Chondrocyte (in vitro differentiated cells): ENCODE measurements at regions not wholly inside any gene's neighbourhood (a gene's known extent, or its start where the extent isn't known, plus 50 kb on each side); places are given as distances from the start of the nearest gene placed in this dataset.

Experiments
- DNase-seq: peaks from one replicate; pipeline ENCODE4 v3.0.0; 2021; ENCODE audit warnings: mixed read lengths, low spot score
- H3K27ac Mint-ChIP-seq: one replicate; pipeline ENCODE4 v1.8.0; 2021; ENCODE audit warnings: mild to moderate bottlenecking, moderate library complexity, mixed read lengths; ENCODE audit not compliant: unreplicated experiment
- H3K27me3 Mint-ChIP-seq: 2 replicates; pipeline ENCODE4 v1.8.0; 2021; ENCODE audit warnings: low read depth, mixed read lengths
- H3K36me3 Mint-ChIP-seq: 2 replicates; pipeline ENCODE4 v1.8.0; 2021; ENCODE audit warnings: low read depth, mixed read lengths
- H3K4me1 Mint-ChIP-seq: 2 replicates; pipeline ENCODE4 v1.8.0; 2021; ENCODE audit warnings: low read depth, mild to moderate bottlenecking, mixed read lengths
- H3K4me3 Mint-ChIP-seq: one replicate; pipeline ENCODE4 v1.8.0; 2021; ENCODE audit warnings: mild to moderate bottlenecking, moderate library complexity, mixed read lengths; ENCODE audit not compliant: unreplicated experiment
- H3K9me3 Mint-ChIP-seq: 2 replicates; pipeline ENCODE4 v1.8.0; 2021; ENCODE audit warnings: low read depth, mixed read lengths
- CTCF ChIP-seq: fragments of 200-600 bp; sonication (generic); IDR thresholded peaks from 2 replicates; pipeline ENCODE4 v1.5.0; 2021; ENCODE audit warnings: antibody characterized with exemption, mild to moderate bottlenecking, moderate library complexity

- Mint-ChIP-seq H3K27me3 (no peaks in the 10 kb centered on the region), H3K27ac (no peak overlapping the region), H3K36me3 (no peaks in the 10 kb centered on the region), H3K4me3 (no peak overlapping the region), H3K4me1 (peaks cover 18% of the 10 kb centered on the region), H3K9me3 (no peaks in the 10 kb centered on the region)
- DNase-seq: no peak
- no peak for TF ChIP-seq CTCF
Measured at GRCh38 chr9:107704774-107705173, 215.2 kb upstream of the KLF4 start.

GRCh38 chr9:107703651-107704050 is 214.1 kb upstream of the KLF4 start:
- no peaks in the 10 kb centered on the region for H3K9me3 Mint-ChIP-seq
- no peak overlapping the region for H3K27ac Mint-ChIP-seq
- no peak overlapping the region for H3K4me3 Mint-ChIP-seq
- H3K36me3 Mint-ChIP-seq: no peaks in the 10 kb centered on the region
- no peak for TF ChIP-seq CTCF
- H3K4me1 Mint-ChIP-seq: peaks cover 18% of the 10 kb centered on the region
- no peak for DNase-seq
- no peaks in the 10 kb centered on the region for H3K27me3 Mint-ChIP-seq

GRCh38 chr9:107700847-107701246 is 211.3 kb upstream of the KLF4 start:
- DNase-seq: no peak
- no peaks in the 10 kb centered on the region for H3K36me3 Mint-ChIP-seq
- TF ChIP-seq CTCF: no peak
- no peak overlapping the region for H3K27ac Mint-ChIP-seq
- H3K4me1 Mint-ChIP-seq: no peaks in the 10 kb centered on the region
- H3K27me3 Mint-ChIP-seq: peaks cover 11% of the 10 kb centered on the region
- no peaks in the 10 kb centered on the region for H3K9me3 Mint-ChIP-seq
- H3K4me3 Mint-ChIP-seq: no peak overlapping the region

GRCh38 chr9:107699231-107699630 is 209.7 kb upstream of the KLF4 start:
- Mint-ChIP-seq H3K27me3 (peaks cover 11% of the 10 kb centered on the region), H3K27ac (no peak overlapping the region), H3K9me3 (no peaks in the 10 kb centered on the region), H3K36me3 (no peaks in the 10 kb centered on the region), H3K4me3 (no peak overlapping the region), H3K4me1 (no peaks in the 10 kb centered on the region)
- no peak for DNase-seq
- TF ChIP-seq CTCF: no peak

- no peak for DNase-seq
- Mint-ChIP-seq H3K4me3 (no peak overlapping the region), H3K4me1 (no peaks in the 10 kb centered on the region), H3K27me3 (peaks cover 11% of the 10 kb centered on the region), H3K36me3 (no peaks in the 10 kb centered on the region), H3K27ac (no peak overlapping the region), H3K9me3 (no peaks in the 10 kb centered on the region)
- TF ChIP-seq CTCF: no peak
Measured at GRCh38 chr9:107698779-107699178, 209.2 kb upstream of the KLF4 start.
